ENCODE measurements at regions not wholly inside any gene's neighbourhood (a gene's known extent, or its start where the extent isn't known, plus 50 kb on each side); places are given as distances from the start of the nearest gene placed in this dataset.

GRCh38 chr20:3339076-3339475 lies 68.4 kb downstream of the DNAAF9 start:
- Mint-ChIP-seq H3K36me3 (ENCODE audit: insufficient read depth, unreplicated experiment) (peaks cover 51% of the 10 kb centered on the region), H3K27me3 (ENCODE audit: insufficient read depth, unreplicated experiment) (no peaks in the 10 kb centered on the region), H3K27ac (ENCODE audit: low read depth, unreplicated experiment) (no peak overlapping the region), H3K4me1 (ENCODE audit: insufficient read depth, unreplicated experiment) (no peaks in the 10 kb centered on the region), H3K9me3 (ENCODE audit: unreplicated experiment) (no peaks in the 10 kb centered on the region), H3K4me3 (ENCODE audit: unreplicated experiment) (no peak overlapping the region)
- POLR2A ChIA-PET = interaction anchor here (0.6 kb wide), 2 partner anchors 67 to 243 kb away, joined by 3 read pairs; no protein-coding TSS in a partner anchor
- CTCF ChIA-PET = interaction anchor here (1.2 kb wide), 2 partner anchors 9 to 23 kb away, joined by 3 to 9 read pairs; no protein-coding TSS in a partner anchor
- no peak for DNase-seq (ENCODE audit: unreplicated experiment)
- BruUV-seq (replicated peaks) = no TSS peak
- intact Hi-C loops (cut with micrococcal nuclease) = no loop called here
- TF ChIP-seq CTCF (IDR thresholded peaks at IDR 0.05; ENCODE audit: unreplicated experiment) = no peak

- intact Hi-C loops (cut with micrococcal nuclease) = no loop called here
- H3K4me3 Mint-ChIP-seq (ENCODE audit: unreplicated experiment) = no peak overlapping the region
- no peaks in the 10 kb centered on the region for H3K4me1 Mint-ChIP-seq (ENCODE audit: insufficient read depth, unreplicated experiment)
- H3K27me3 Mint-ChIP-seq (ENCODE audit: insufficient read depth, unreplicated experiment) = no peaks in the 10 kb centered on the region
- TF ChIP-seq CTCF (IDR thresholded peaks at IDR 0.05; ENCODE audit: unreplicated experiment) = no peak
- ChIA-PET POLR2A (interaction anchor here (1.1 kb wide), 1 partner anchor 9 kb away, joined by 5 read pairs; no protein-coding TSS in a partner anchor), CTCF (interaction anchor here (0.5 to 0.8 kb wide), 2 partner anchors 18 to 136 kb away, joined by 4 to 5 read pairs; no protein-coding TSS in a partner anchor)
- DNase-seq (ENCODE audit: unreplicated experiment) = no peak
- no peak overlapping the region for H3K27ac Mint-ChIP-seq (ENCODE audit: low read depth, unreplicated experiment)
- peaks cover 78% of the 10 kb centered on the region for H3K36me3 Mint-ChIP-seq (ENCODE audit: insufficient read depth, unreplicated experiment)
- no peaks in the 10 kb centered on the region for H3K9me3 Mint-ChIP-seq (ENCODE audit: unreplicated experiment)
- no TSS peak for BruUV-seq (replicated peaks)
Measured at GRCh38 chr20:3334156-3334943, 73.1 kb downstream of the DNAAF9 start.

- intact Hi-C loops (cut with micrococcal nuclease) = no loop called here
- Mint-ChIP-seq H3K4me1 (ENCODE audit: insufficient read depth, unreplicated experiment) (no peaks in the 10 kb centered on the region), H3K27ac (ENCODE audit: low read depth, unreplicated experiment) (peak overlapping the region; percentile 19), H3K4me3 (ENCODE audit: unreplicated experiment) (no peak overlapping the region), H3K36me3 (ENCODE audit: insufficient read depth, unreplicated experiment) (peaks cover 47% of the 10 kb centered on the region), H3K27me3 (ENCODE audit: insufficient read depth, unreplicated experiment) (no peaks in the 10 kb centered on the region), H3K9me3 (ENCODE audit: unreplicated experiment) (no peaks in the 10 kb centered on the region)
- POLR2A ChIA-PET = interaction anchor here (0.7 to 1.2 kb wide), 2 partner anchors 15 to 35 kb away, joined by 4 read pairs; no protein-coding TSS in a partner anchor
- peak; percentile 24 for DNase-seq (ENCODE audit: unreplicated experiment)
- CTCF ChIA-PET = interaction anchor here (0.6 to 2.8 kb wide), 11 partner anchors 8 to 277 kb away, joined by 3 to 16 read pairs (median 4); no protein-coding TSS in a partner anchor
- no TSS peak for BruUV-seq (replicated peaks)
- no peak for TF ChIP-seq CTCF (IDR thresholded peaks at IDR 0.05; ENCODE audit: unreplicated experiment)
Measured at GRCh38 chr20:3330046-3330741, 77.3 kb downstream of the DNAAF9 start.

- DNase-seq (ENCODE audit: unreplicated experiment) = no peak
- no peak for TF ChIP-seq CTCF (IDR thresholded peaks at IDR 0.05; ENCODE audit: unreplicated experiment)
- CTCF ChIA-PET = interaction anchor here (2.3 to 2.8 kb wide), 2 partner anchors 12 to 110 kb away, joined by 10 to 16 read pairs; no protein-coding TSS in a partner anchor
- peaks cover 38% of the 10 kb centered on the region for H3K36me3 Mint-ChIP-seq (ENCODE audit: insufficient read depth, unreplicated experiment)
- BruUV-seq (replicated peaks) = no TSS peak
- intact Hi-C loops (cut with micrococcal nuclease) = no loop called here
- H3K9me3 Mint-ChIP-seq (ENCODE audit: unreplicated experiment) = no peaks in the 10 kb centered on the region
- no peak overlapping the region for H3K27ac Mint-ChIP-seq (ENCODE audit: low read depth, unreplicated experiment)
- H3K27me3 Mint-ChIP-seq (ENCODE audit: insufficient read depth, unreplicated experiment) = no peaks in the 10 kb centered on the region
- POLR2A ChIA-PET = interaction anchor here (0.8 to 1.5 kb wide), 2 partner anchors 9 to 29 kb away, joined by 3 read pairs; no protein-coding TSS in a partner anchor
- H3K4me1 Mint-ChIP-seq (ENCODE audit: insufficient read depth, unreplicated experiment) = peaks cover 3% of the 10 kb centered on the region
- no peak overlapping the region for H3K4me3 Mint-ChIP-seq (ENCODE audit: unreplicated experiment)
Measured at GRCh38 chr20:3328501-3328900, 79.0 kb downstream of the DNAAF9 start.

Measured in MCF 10A (cell line).